Activated CD4-positive, alpha-beta T cell treated with anti-CD3 and anti-CD28 coated beads, Interleukin-2, Interleukin-4, amounts not matched to agents 100 ng/mL and 50 ng/mL, durations not matched to agents 16 hours and 8 hours (primary cell): ENCODE measurements at regions not wholly inside any gene's neighbourhood (a gene's known extent, or its start where the extent isn't known, plus 50 kb on each side); places are given as distances from the start of the nearest gene placed in this dataset.

Experiments
- DNase-seq: peaks from one replicate; pipeline ENCODE4 v3.0.0-alpha.2; 2020; ENCODE audit warnings: low spot score

- no peak for DNase-seq
These were observed 248.2 kb downstream of the TMX3 start for GRCh38 chr18:68466672-68467071.

- no peak for DNase-seq
These were observed 252.1 kb downstream of the TMX3 start for GRCh38 chr18:68462766-68463165.

- no peak for DNase-seq
These were observed 252.8 kb downstream of the TMX3 start for GRCh38 chr18:68462148-68462547.

- DNase-seq, result no peak
These were observed 253.4 kb downstream of the TMX3 start for GRCh38 chr18:68461481-68462018.

- DNase-seq, result no peak
These were observed 254.9 kb downstream of the TMX3 start for GRCh38 chr18:68459968-68460367.

- DNase-seq, result no peak
These were observed 257.9 kb downstream of the TMX3 start for GRCh38 chr18:68456985-68457384.

GRCh38 chr18:68455229-68455603 is 259.7 kb downstream of the TMX3 start:
- no peak for DNase-seq

GRCh38 chr18:68454511-68455228 is 260.2 kb downstream of the TMX3 start:
- DNase-seq, result no peak

GRCh38 chr18:68449292-68449691 is 265.6 kb downstream of the TMX3 start:
- DNase-seq, result no peak

- DNase-seq, result peak; percentile 11
These were observed 266.2 kb downstream of the TMX3 start for GRCh38 chr18:68448736-68449135.

- no peak for DNase-seq
These were observed 267.6 kb downstream of the TMX3 start for GRCh38 chr18:68447286-68447685.

- DNase-seq, result no peak
These were observed 269.1 kb downstream of the TMX3 start for GRCh38 chr18:68445668-68446426.

GRCh38 chr18:68445136-68445535 is 269.8 kb downstream of the TMX3 start:
- DNase-seq, result no peak

- DNase-seq, result no peak
These were observed 273.7 kb downstream of the TMX3 start for GRCh38 chr18:68441241-68441640.

- DNase-seq, result no peak
These were observed 274.5 kb downstream of the TMX3 start for GRCh38 chr18:68440433-68440832.

- no peak for DNase-seq
These were observed 275.3 kb downstream of the TMX3 start for GRCh38 chr18:68439642-68440041.

GRCh38 chr18:68438983-68439382 is 275.9 kb downstream of the TMX3 start:
- DNase-seq, result no peak

- DNase-seq, result no peak
These were observed 276.4 kb downstream of the TMX3 start for GRCh38 chr18:68438536-68438935.

- peak; percentile 24 for DNase-seq
These were observed 278.4 kb downstream of the TMX3 start for GRCh38 chr18:68436485-68436884.

- no peak for DNase-seq
These were observed 279.3 kb downstream of the TMX3 start for GRCh38 chr18:68435581-68435980.

GRCh38 chr18:68431922-68432198 is 283.0 kb downstream of the TMX3 start:
- DNase-seq, result no peak

GRCh38 chr18:68431111-68431921 is 283.6 kb downstream of the TMX3 start:
- no peak for DNase-seq

GRCh38 chr18:68429841-68430240 is 285.1 kb downstream of the TMX3 start:
- no peak for DNase-seq
